IMR-90 (cell line): ENCODE measurements at regions not wholly inside any gene's neighbourhood (a gene's known extent, or its start where the extent isn't known, plus 50 kb on each side); places are given as distances from the start of the nearest gene placed in this dataset.

ENCODE experiments used
- ATAC-seq: fragments of 200-7000 bp; cut with Tn5 transposase; 2 replicates; pipeline ENCODE4 v1.9.1; 2020; ENCODE audit warnings: low read depth, mild to moderate bottlenecking, moderate library complexity
- BruUV-seq: library from RNA; stranded (reverse); fragments of 400-500 nt; replicated peaks from 2 replicates; lab custom pipeline; 2021; lab: Mats Ljungman, UMichigan
- CTCF ChIA-PET: fragments of 300-600 bp; formaldehyde crosslinking; extraction: SDS; loops from one replicate; lab custom pipeline; 2021; ENCODE audit warnings: antibody characterized with exemption; lab: Yijun Ruan, JAX
- POLR2A ChIA-PET: fragments of 300-600 bp; sonication (Branson Sonifier 250); formaldehyde crosslinking; loops from one replicate; lab custom pipeline; 2022; ENCODE audit warnings: antibody characterized with exemption; ENCODE audit not compliant: unreplicated experiment; lab: Charles Lee
- DNase-seq: peaks from one replicate; pipeline ENCODE4 v3.0.0; 2013
- H2AFZ ChIP-seq: replicated peaks from 2 replicates; pipeline ENCODE3; 2013; ENCODE audit warnings: low read length, mild to moderate bottlenecking; ENCODE audit not compliant: poor library complexity
- H2AK5ac ChIP-seq: 2 replicates; pipeline ENCODE4 v1.6.1; 2013; ENCODE audit warnings: low read depth, low read length, inconsistent platforms
- H2AK9ac ChIP-seq: replicated peaks from 2 replicates; pipeline ENCODE3; 2013; ENCODE audit warnings: mild to moderate bottlenecking, low read depth, low read length, moderate library complexity; ENCODE audit not compliant: poor library complexity
- H2BK120ac ChIP-seq: 2 replicates; pipeline ENCODE4 v1.6.1; 2013; ENCODE audit warnings: low read depth, low read length, inconsistent platforms
- H2BK15ac ChIP-seq: 3 replicates; pipeline ENCODE4 v1.6.1; 2013; ENCODE audit warnings: low read depth, low read length, inconsistent platforms
- H2BK20ac ChIP-seq: 2 replicates; pipeline ENCODE4 v1.6.1; 2013; ENCODE audit warnings: low read depth, mild to moderate bottlenecking, inconsistent platforms, low read length, moderate library complexity
- H2BK5ac ChIP-seq: 2 replicates; pipeline ENCODE4 v1.6.1; 2013; ENCODE audit warnings: mild to moderate bottlenecking, low read depth, low read length, inconsistent platforms; ENCODE audit not compliant: poor library complexity, severe bottlenecking
- H3K14ac ChIP-seq: replicated peaks from 2 replicates; pipeline ENCODE4 v1.6.1; 2013; ENCODE audit warnings: low read depth, low read length, inconsistent platforms
- H3K18ac ChIP-seq: 2 replicates; pipeline ENCODE4 v1.6.1; 2013; ENCODE audit warnings: low read depth, low read length, control low read depth
- H3K23ac ChIP-seq: 2 replicates; pipeline ENCODE4 v1.6.1; 2013; ENCODE audit warnings: low read depth, low read length, inconsistent platforms
- H3K27ac ChIP-seq: 2 replicates; pipeline ENCODE4 v1.5.1; 2013; ENCODE audit warnings: mild to moderate bottlenecking, control low read depth, low read length; ENCODE audit not compliant: insufficient read depth
- H3K27me3 ChIP-seq: 2 replicates; pipeline ENCODE4 v1.6.1; 2013; ENCODE audit warnings: low read length; ENCODE audit not compliant: control insufficient read depth, insufficient read depth
- H3K36me3 ChIP-seq: 2 replicates; pipeline ENCODE4 v1.6.1; 2013; ENCODE audit warnings: low read length, mixed read lengths; ENCODE audit not compliant: control insufficient read depth, insufficient read depth
- H3K4ac ChIP-seq: 2 replicates; pipeline ENCODE4 v1.6.1; 2013; ENCODE audit warnings: low read depth, low read length, inconsistent platforms
- H3K4me1 ChIP-seq: 2 replicates; pipeline ENCODE4 v1.6.1; 2013; ENCODE audit warnings: low read length, mixed read lengths; ENCODE audit not compliant: control insufficient read depth, insufficient read depth
- H3K4me2 ChIP-seq: 2 replicates; pipeline ENCODE4 v1.6.1; 2013; ENCODE audit warnings: low read depth, mild to moderate bottlenecking, control low read depth, low read length, moderate library complexity
- H3K4me3 ChIP-seq: 2 replicates; pipeline ENCODE4 v1.5.1; 2013; ENCODE audit warnings: low read depth, mild to moderate bottlenecking, control low read depth, low read length, moderate library complexity; ENCODE audit not compliant: insufficient read depth
- H3K56ac ChIP-seq: 2 replicates; pipeline ENCODE4 v1.6.1; 2013; ENCODE audit warnings: low read length, inconsistent platforms; ENCODE audit not compliant: insufficient read depth; ENCODE audit errors: extremely low read depth
- H3K79me1 ChIP-seq, 2 experiments: 2 replicates each; pipeline ENCODE4 v1.6.1; 2013; ENCODE audit warnings: low read length in 2 of 2, inconsistent platforms in 1 of 2, low read depth in 1 of 2
- H3K9ac ChIP-seq: 2 replicates; pipeline ENCODE4 v1.6.1; 2013; ENCODE audit warnings: low read depth, low read length, control low read depth
- H3K9me1 ChIP-seq: 2 replicates; pipeline ENCODE4 v1.6.1; 2013; ENCODE audit warnings: low read length, inconsistent platforms; ENCODE audit not compliant: insufficient read depth
- H3K9me3 ChIP-seq: 2 replicates; pipeline ENCODE4 v1.6.1; 2013; ENCODE audit warnings: low read length; ENCODE audit not compliant: control insufficient read depth, insufficient read depth
- H4K20me1 ChIP-seq: 2 replicates; pipeline ENCODE4 v1.6.1; 2013; ENCODE audit warnings: low read length, inconsistent platforms; ENCODE audit not compliant: insufficient read depth
- H4K5ac ChIP-seq: 2 replicates; pipeline ENCODE4 v1.6.1; 2013; ENCODE audit warnings: mild to moderate bottlenecking, low read depth, low read length, control low read depth
- H4K8ac ChIP-seq, 2 experiments: 2 replicates each; pipeline ENCODE4 v1.6.1; 2013; ENCODE audit warnings: low read depth in 2 of 2, low read length in 2 of 2, control low read depth in 1 of 2, inconsistent platforms in 1 of 2
- H4K91ac ChIP-seq: 2 replicates; pipeline ENCODE4 v1.6.1; 2013; ENCODE audit warnings: low read depth, low read length, inconsistent platforms; ENCODE audit not compliant: insufficient read depth
- BHLHE40 ChIP-seq: fragments of 150-350 bp; IDR thresholded peaks from 2 replicates; pipeline ENCODE4 v1.6.1; 2016; ENCODE audit warnings: mild to moderate bottlenecking, low read depth, low read length
- CEBPB ChIP-seq: IDR thresholded peaks from 2 replicates; pipeline ENCODE4 v1.6.1; 2012; ENCODE audit warnings: low read depth, low read length, improper control_type of control experiment
- CHD1 ChIP-seq: IDR thresholded peaks from 2 replicates; pipeline ENCODE4 v1.6.1; 2012; ENCODE audit warnings: low read depth, low read length, improper control_type of control experiment
- MAFK ChIP-seq: IDR thresholded peaks from 2 replicates; pipeline ENCODE4 v1.6.1; 2012; ENCODE audit warnings: low read depth, low read length, improper control_type of control experiment
- MAZ ChIP-seq: IDR thresholded peaks from 2 replicates; pipeline ENCODE4 v1.6.1; 2012; ENCODE audit warnings: low read depth, mild to moderate bottlenecking, low read length, improper control_type of control experiment, moderate library complexity, borderline replicate concordance
- MXI1 ChIP-seq: IDR thresholded peaks from 2 replicates; pipeline ENCODE4 v1.6.1; 2012; ENCODE audit warnings: low read depth, mild to moderate bottlenecking, low read length, moderate library complexity, borderline replicate concordance
- NFE2L2 ChIP-seq: fragments of 150-350 bp; IDR thresholded peaks from 2 replicates; pipeline ENCODE4 v1.6.1; 2016; ENCODE audit warnings: low read depth, mild to moderate bottlenecking, low read length
- POLR2A ChIP-seq: IDR thresholded peaks from 2 replicates; pipeline ENCODE4 v1.6.1; 2012; ENCODE audit warnings: mild to moderate bottlenecking, low read depth, low read length
- RAD21 ChIP-seq: IDR thresholded peaks from 2 replicates; pipeline ENCODE4 v1.6.1; 2012; ENCODE audit warnings: low read length, improper control_type of control experiment
- RCOR1 ChIP-seq: IDR thresholded peaks from 2 replicates; pipeline ENCODE4 v1.6.1; 2012; ENCODE audit warnings: mild to moderate bottlenecking, low read length, improper control_type of control experiment; ENCODE audit not compliant: insufficient replicate concordance
- RFX5 ChIP-seq: IDR thresholded peaks from 2 replicates; pipeline ENCODE4 v1.8.0; 2012; ENCODE audit warnings: low read depth, mild to moderate bottlenecking, low read length, moderate library complexity
- SMC3 ChIP-seq: fragments of 150-350 bp; IDR thresholded peaks from 2 replicates; pipeline ENCODE4 v1.6.1; 2016; ENCODE audit warnings: low read depth, mild to moderate bottlenecking, antibody characterized with exemption, low read length, moderate library complexity
- WGBS, 2 experiments: methylation state at CpG; one replicate each; pipeline versions ENCODE4 v1.1.5 to v1.1.7; 2013; ENCODE audit warnings: missing lambda C conversion rate in 2 of 2; ENCODE audit not compliant: insufficient read length in 1 of 2; ENCODE audit errors: extremely low coverage in 2 of 2; 5-methylcytosine and 5-hydroxymethylcytosine counted together
- dilution Hi-C: fragments of 300-500 bp; cut with HindIII; formaldehyde crosslinking; loops from one replicate; pipeline ENCODE4 v1.14.3; 2018; ENCODE audit warnings: low sequenced_read_pairs; ENCODE audit not compliant: unreplicated experiment
- in situ Hi-C: fragments of 300-500 bp; cut with MboI; formaldehyde crosslinking; loops from 3 replicates; pipeline ENCODE4 v1.14.3; 2019; ENCODE audit warnings: low sequenced_read_pairs, inconsistent platforms, mixed read lengths
- intact Hi-C: fragments of 100-400 bp; cut with micrococcal nuclease; formaldehyde crosslinking; loops from 2 replicates; pipeline ENCODE4 v1.10.0; 2022
- TF ChIP-seq, protein P1 (sequence below): conservative IDR thresholded peaks from 2 replicates; pipeline ENCODE4 v1.5.1; 2012; ENCODE audit warnings: mild to moderate bottlenecking, low read depth, low read length, improper control_type of control experiment
- TF ChIP-seq, protein P2 (sequence below): fragments of 150-350 bp; IDR thresholded peaks from 2 replicates; pipeline ENCODE4 v1.6.1; 2017; ENCODE audit warnings: mild to moderate bottlenecking, antibody characterized with exemption, low read length, low read depth
- TF ChIP-seq, protein P3 (sequence below): fragments of 150-350 bp; IDR thresholded peaks from 2 replicates; pipeline ENCODE4 v1.6.1; 2016; ENCODE audit warnings: low read depth, mild to moderate bottlenecking, low read length, moderate library complexity, borderline replicate concordance

DNA sequence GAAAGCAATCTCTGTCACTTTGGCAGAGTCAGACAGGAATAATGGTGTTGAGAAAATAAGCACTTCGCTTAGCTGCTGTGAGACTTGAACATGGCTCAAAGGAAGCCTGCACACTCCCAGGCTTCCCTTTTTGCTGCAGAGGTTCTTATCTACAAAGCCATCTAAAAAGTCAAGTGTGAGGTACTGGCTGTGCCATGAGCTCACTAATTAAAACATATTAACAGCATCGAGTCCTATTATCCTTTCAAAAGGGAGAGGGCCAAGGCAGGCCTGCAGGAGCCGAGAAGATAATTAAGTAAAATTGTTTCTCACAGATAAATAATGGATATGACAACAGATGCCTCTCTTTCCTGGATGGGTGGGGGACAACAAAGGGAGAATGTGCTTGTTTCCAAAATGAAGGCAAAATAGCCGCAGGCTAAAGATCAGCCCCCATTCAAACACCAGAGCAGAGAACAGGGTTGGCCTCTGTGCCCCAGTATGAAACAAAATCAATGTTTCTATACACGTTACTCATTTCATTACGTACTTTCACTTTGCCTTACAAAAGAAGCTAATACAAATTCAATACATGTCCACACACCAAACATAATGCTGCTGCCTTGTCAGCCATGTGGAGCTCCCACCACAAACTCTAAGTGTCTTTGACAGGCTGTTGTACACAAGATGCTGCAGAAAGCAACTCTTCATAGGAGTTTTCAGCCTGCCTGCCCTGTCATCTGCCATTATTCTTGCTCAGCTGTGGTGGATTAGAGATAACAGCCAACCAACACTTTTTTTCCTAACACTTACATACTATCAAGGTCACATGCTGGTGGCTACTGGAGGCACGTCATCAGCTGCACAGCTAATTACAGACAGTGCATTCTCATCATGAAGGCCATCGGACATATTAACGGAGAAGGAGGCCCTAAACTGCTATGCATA lies 55.3 kb downstream of the ELAPOR2 start:
- H4K20me1 ChIP-seq, result no peaks in the 10 kb centered on the region
- no peaks in the 10 kb centered on the region for H3K27me3 ChIP-seq
- no peak overlapping the region for H3K9ac ChIP-seq
- BruUV-seq, result no TSS peak
- no peak overlapping the region for H2AFZ ChIP-seq
- no peak overlapping the region for H3K23ac ChIP-seq
- no peaks in the 10 kb centered on the region for H3K9me1 ChIP-seq
- no peak overlapping the region for H3K56ac ChIP-seq
- H4K91ac ChIP-seq, result no peak overlapping the region
- no peak overlapping the region for H2BK5ac ChIP-seq
- peak overlapping the region; percentile 40; the same call in 1 of the 2 replicates for H3K4me2 ChIP-seq
- H4K8ac ChIP-seq, result no peak overlapping the region
- no peak overlapping the region for H3K4me3 ChIP-seq
- WGBS, 2 experiments, result 13% methylated on average over 2 of the region's 9 CpGs; no CpG with 5 or more reads in 1 of the 2 experiments
- H2AK9ac ChIP-seq, result no peak overlapping the region
- H3K9me3 ChIP-seq, result no peaks in the 10 kb centered on the region
- dilution Hi-C loops (no loop called here), in situ Hi-C loops (no loop called here), intact Hi-C loops (no loop called here)
- no peaks in the 10 kb centered on the region for H3K36me3 ChIP-seq
- H3K4me1 ChIP-seq, result no peaks in the 10 kb centered on the region
- H3K18ac ChIP-seq, result no peak overlapping the region
- H2AK5ac ChIP-seq, result no peak overlapping the region
- no peak for ATAC-seq
- H3K14ac ChIP-seq, result no peak overlapping the region
- DNase-seq, result no peak
- H2BK20ac ChIP-seq, result no peak overlapping the region
- no peak overlapping the region for H3K4ac ChIP-seq
- no peak overlapping the region for H4K5ac ChIP-seq
- H2BK120ac ChIP-seq, result no peak overlapping the region
- CTCF ChIA-PET, result no interaction called here
- H3K27ac ChIP-seq, result no peak overlapping the region
- POLR2A ChIA-PET, result no interaction called here
- no peak overlapping the region for H2BK15ac ChIP-seq
- H3K79me1 ChIP-seq, result no peaks in the 10 kb centered on the region
- TF ChIP-seq MXI1 (no peak), RAD21 (no peak), CHD1 (no peak), POLR2A (no peak), BHLHE40 (no peak), RFX5 (no peak), MAZ (no peak), SMC3 (no peak), NFE2L2 (no peak), CEBPB (no peak), RCOR1 (no peak), MAFK (no peak)
- TF ChIP-seq, protein P1, sequence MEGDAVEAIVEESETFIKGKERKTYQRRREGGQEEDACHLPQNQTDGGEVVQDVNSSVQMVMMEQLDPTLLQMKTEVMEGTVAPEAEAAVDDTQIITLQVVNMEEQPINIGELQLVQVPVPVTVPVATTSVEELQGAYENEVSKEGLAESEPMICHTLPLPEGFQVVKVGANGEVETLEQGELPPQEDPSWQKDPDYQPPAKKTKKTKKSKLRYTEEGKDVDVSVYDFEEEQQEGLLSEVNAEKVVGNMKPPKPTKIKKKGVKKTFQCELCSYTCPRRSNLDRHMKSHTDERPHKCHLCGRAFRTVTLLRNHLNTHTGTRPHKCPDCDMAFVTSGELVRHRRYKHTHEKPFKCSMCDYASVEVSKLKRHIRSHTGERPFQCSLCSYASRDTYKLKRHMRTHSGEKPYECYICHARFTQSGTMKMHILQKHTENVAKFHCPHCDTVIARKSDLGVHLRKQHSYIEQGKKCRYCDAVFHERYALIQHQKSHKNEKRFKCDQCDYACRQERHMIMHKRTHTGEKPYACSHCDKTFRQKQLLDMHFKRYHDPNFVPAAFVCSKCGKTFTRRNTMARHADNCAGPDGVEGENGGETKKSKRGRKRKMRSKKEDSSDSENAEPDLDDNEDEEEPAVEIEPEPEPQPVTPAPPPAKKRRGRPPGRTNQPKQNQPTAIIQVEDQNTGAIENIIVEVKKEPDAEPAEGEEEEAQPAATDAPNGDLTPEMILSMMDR, result no peak
- TF ChIP-seq, protein P2, sequence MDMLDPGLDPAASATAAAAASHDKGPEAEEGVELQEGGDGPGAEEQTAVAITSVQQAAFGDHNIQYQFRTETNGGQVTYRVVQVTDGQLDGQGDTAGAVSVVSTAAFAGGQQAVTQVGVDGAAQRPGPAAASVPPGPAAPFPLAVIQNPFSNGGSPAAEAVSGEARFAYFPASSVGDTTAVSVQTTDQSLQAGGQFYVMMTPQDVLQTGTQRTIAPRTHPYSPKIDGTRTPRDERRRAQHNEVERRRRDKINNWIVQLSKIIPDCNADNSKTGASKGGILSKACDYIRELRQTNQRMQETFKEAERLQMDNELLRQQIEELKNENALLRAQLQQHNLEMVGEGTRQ, result no peak
- TF ChIP-seq, protein P3, sequence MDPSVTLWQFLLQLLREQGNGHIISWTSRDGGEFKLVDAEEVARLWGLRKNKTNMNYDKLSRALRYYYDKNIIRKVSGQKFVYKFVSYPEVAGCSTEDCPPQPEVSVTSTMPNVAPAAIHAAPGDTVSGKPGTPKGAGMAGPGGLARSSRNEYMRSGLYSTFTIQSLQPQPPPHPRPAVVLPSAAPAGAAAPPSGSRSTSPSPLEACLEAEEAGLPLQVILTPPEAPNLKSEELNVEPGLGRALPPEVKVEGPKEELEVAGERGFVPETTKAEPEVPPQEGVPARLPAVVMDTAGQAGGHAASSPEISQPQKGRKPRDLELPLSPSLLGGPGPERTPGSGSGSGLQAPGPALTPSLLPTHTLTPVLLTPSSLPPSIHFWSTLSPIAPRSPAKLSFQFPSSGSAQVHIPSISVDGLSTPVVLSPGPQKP, result no peak
